Esophagus squamous epithelium (tissue), 5 donors: ENCODE measurements at regions not wholly inside any gene's neighbourhood (a gene's known extent, or its start where the extent isn't known, plus 50 kb on each side); places are given as distances from the start of the nearest gene placed in this dataset.

Experiments used
- DNase-seq: peaks from one replicate; lab custom pipeline; 2025; lab: John Stamatoyannopoulos, UW
- H3K27ac ChIP-seq, 4 donors: fragments of 200-600 bp; sonication (generic); one replicate each; pipeline ENCODE4 v1.5.1; 2016 to 2019; ENCODE audit warnings: mild to moderate bottlenecking in 1 of 4
- H3K27me3 ChIP-seq, 4 donors: fragments of 200-600 bp; sonication (generic); 1 replicate in 3 of 4; 2 replicates in 1 of 4; pipeline versions ENCODE4 v1.5.1 to v1.6.0; 2017 to 2021; ENCODE audit warnings: antibody characterized with exemption in 1 of 4
- H3K36me3 ChIP-seq, 3 donors: fragments of 200-600 bp; sonication (generic); one replicate each; pipeline ENCODE4 v1.5.1; 2016 to 2019
- H3K4me1 ChIP-seq, 3 donors: fragments of 200-600 bp; sonication (generic); one replicate each; pipeline ENCODE4 v1.5.1; 2017 to 2019
- H3K4me3 ChIP-seq, 4 donors: fragments of 200-600 bp; sonication (generic); 1 replicate in 3 of 4; 2 replicates in 1 of 4; pipeline ENCODE4 v1.5.1; 2016 to 2019; ENCODE audit warnings: mild to moderate bottlenecking in 2 of 4, moderate library complexity in 1 of 4
- H3K9me3 ChIP-seq, 3 donors: fragments of 200-600 bp; sonication (generic); one replicate each; pipeline ENCODE4 v1.5.1; 2016 to 2019
- POLR2A ChIP-seq, 4 donors: fragments of 450-650 bp; IDR thresholded peaks; one replicate each; pipeline ENCODE4 v1.6.1; 2017; ENCODE audit warnings: antibody characterized with exemption in 4 of 4, mild to moderate bottlenecking in 4 of 4, moderate library complexity in 3 of 4
- WGBS, 2 donors: methylation state at CpG; one replicate each; pipeline ENCODE4 v1.1.5; 2018; 5-methylcytosine and 5-hydroxymethylcytosine counted together
- intact Hi-C: fragments of 100-400 bp; cut with DNase I; formaldehyde crosslinking; loops from one replicate; pipeline ENCODE4 v1.15.0; 2022
- TF ChIP-seq, protein P1 (sequence below), 6 experiments: fragments of 450-650 bp in 4 of 6; fragments of 200-600 bp in 2 of 6; sonication (generic) in 2 of 6; IDR thresholded peaks; one replicate each; pipeline ENCODE4 v1.5.1; 2016 to 2019; ENCODE audit warnings: antibody characterized with exemption in 6 of 6, mild to moderate bottlenecking in 4 of 6, moderate library complexity in 4 of 6
- donor health status: DM: yes; HTN: yes; CAD: no.

DNA sequence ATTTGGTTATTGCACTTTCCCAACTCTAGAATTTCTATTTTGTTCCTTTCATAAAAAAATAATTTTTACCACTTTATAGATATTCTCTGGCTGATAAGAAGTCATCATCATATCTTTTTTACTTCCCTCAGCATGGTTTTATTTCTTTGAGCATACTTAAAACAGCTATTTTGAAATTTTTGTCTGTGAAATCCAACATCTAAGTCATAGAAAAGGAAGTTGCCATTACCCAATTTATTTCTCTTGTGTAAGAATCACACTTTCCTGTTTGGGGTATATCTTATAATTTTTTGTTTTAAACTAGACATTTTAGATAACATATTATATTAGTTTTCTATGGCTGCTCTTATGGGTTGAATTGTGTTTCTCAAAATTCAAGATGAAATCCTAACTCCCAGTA is 400.2 kb upstream of the OR4E1 start:
- no peak for DNase-seq
- intact Hi-C loops: no loop called here
- no peaks in the 10 kb centered on the region for H3K27me3 ChIP-seq
- H3K9me3 ChIP-seq: no peaks in the 10 kb centered on the region
- H3K27ac ChIP-seq: no peak overlapping the region
- H3K36me3 ChIP-seq: no peaks in the 10 kb centered on the region
- no peak overlapping the region for H3K4me3 ChIP-seq
- H3K4me1 ChIP-seq: peaks cover 0 to 9% (median 0%) of the 10 kb centered on the region in 3 donors
- TF ChIP-seq, protein P1, sequence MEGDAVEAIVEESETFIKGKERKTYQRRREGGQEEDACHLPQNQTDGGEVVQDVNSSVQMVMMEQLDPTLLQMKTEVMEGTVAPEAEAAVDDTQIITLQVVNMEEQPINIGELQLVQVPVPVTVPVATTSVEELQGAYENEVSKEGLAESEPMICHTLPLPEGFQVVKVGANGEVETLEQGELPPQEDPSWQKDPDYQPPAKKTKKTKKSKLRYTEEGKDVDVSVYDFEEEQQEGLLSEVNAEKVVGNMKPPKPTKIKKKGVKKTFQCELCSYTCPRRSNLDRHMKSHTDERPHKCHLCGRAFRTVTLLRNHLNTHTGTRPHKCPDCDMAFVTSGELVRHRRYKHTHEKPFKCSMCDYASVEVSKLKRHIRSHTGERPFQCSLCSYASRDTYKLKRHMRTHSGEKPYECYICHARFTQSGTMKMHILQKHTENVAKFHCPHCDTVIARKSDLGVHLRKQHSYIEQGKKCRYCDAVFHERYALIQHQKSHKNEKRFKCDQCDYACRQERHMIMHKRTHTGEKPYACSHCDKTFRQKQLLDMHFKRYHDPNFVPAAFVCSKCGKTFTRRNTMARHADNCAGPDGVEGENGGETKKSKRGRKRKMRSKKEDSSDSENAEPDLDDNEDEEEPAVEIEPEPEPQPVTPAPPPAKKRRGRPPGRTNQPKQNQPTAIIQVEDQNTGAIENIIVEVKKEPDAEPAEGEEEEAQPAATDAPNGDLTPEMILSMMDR (IDR thresholded peaks at IDR 0.05): no peak
- no peak for TF ChIP-seq POLR2A (IDR thresholded peaks at IDR 0.05)

DNA sequence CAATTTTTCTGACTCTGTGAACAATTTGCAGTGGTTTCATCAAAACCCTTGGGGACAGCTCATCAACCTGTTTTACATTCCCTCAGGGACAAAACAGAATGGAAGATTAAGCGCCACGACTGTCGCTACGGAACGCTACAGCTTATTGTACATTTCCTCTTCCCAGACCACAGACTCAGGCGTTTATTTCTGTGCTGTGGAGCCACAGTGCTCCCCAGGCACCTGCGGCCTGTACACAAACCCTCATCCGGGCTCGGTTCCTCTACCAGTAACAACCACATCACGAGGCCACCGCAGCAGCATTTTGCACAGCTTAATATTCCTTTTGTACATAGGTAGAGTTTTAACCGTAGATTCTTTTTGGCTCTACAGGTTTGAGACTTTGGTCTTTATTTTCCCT is 397.4 kb upstream of the OR4E1 start:
- intact Hi-C loops: no loop called here
- Histone ChIP-seq H3K27ac (peak overlapping the region in 2 of 4 donors; percentile 34 to 37), H3K36me3 (no peaks in the 10 kb centered on the region), H3K4me3 (peak overlapping the region in 2 of 4 donors; percentile 6 to 31), H3K27me3 (no peaks in the 10 kb centered on the region), H3K9me3 (no peaks in the 10 kb centered on the region), H3K4me1 (peaks cover 0 to 9% (median 0%) of the 10 kb centered on the region in 3 donors)
- WGBS, 2 donors: 51 to 69% methylated on average over 12 of the region's 12 CpGs
- TF ChIP-seq, protein P1 (IDR thresholded peaks at IDR 0.05): no peak
- no peak for TF ChIP-seq POLR2A (IDR thresholded peaks at IDR 0.05)
- DNase-seq: no peak

DNA sequence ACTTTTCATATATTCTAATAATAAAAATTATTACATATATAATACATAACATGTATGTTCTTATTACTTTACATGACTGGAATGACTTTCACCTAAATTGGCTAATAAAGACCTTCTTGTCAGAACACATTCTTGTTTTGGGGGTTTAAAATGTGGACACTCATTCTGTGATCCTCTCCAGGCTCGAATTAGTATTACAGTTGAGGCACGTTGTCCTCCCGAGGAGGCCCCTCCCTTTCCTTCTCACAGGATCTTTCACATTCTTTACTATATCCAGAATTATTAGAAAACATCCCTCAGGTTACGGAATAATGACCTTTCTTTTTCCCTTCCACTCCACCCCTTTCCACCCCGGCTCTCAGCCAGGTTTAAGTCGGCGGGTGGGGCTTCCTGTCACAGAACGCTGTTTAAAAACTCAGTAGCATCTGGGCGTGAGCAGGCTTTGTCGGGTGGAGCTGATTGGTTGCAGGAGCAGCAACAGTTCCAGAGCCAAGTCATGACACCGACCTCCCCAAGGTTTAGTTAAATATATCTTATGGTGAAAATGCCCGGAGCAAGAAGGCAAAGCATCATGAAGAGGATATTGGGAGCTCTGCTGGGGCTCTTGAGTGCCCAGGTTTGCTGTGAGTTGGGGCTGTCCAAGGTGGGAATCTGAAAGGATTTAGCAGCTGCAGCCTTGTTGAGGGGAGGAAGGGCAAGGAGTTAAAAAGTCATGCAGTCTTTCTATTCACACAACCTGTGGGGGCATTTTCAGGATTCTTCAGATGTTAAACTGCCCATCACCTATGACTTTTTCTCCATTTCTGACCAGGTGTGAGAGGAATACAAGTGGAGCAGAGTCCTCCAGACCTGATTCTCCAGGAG is 396.7 kb upstream of the OR4E1 start:
- Histone ChIP-seq H3K4me3 (peak overlapping the region in 2 of 4 donors; percentile 6 to 31), H3K27me3 (no peaks in the 10 kb centered on the region), H3K36me3 (no peaks in the 10 kb centered on the region), H3K9me3 (no peaks in the 10 kb centered on the region), H3K27ac (peak overlapping the region in 2 of 4 donors; percentile 34 to 37), H3K4me1 (peaks cover 0 to 9% (median 0%) of the 10 kb centered on the region in 3 donors)
- intact Hi-C loops: no loop called here
- DNase-seq: no peak
- WGBS, 2 donors: 5 to 7% methylated on average over 5 to 12 of the region's 12 CpGs
- TF ChIP-seq, protein P1 (IDR thresholded peaks at IDR 0.05): no peak
- no peak for TF ChIP-seq POLR2A (IDR thresholded peaks at IDR 0.05)

DNA sequence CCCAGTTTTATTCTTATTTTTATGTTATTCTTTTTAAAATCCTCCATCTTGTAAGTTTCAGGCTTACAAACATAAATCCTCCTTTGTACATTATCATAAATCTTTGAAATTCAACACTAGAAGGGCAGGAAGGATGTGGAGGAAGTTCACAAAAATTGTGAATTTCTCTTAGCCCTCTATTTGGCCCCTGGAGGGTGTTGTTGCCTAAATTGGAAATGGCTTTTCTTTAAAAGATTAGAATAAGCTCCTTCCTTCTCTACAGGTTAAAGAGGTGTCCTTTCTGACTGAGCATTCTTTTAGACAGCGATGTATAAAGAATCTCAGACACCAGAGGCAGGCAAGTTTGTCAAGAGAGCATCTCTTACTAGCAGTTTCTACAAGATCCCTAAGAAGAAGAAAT is 391.7 kb upstream of the OR4E1 start:
- Histone ChIP-seq H3K27ac (no peak overlapping the region), H3K4me1 (peaks cover 0 to 3% (median 0%) of the 10 kb centered on the region in 3 donors), H3K4me3 (no peak overlapping the region), H3K36me3 (no peaks in the 10 kb centered on the region), H3K27me3 (no peaks in the 10 kb centered on the region), H3K9me3 (no peaks in the 10 kb centered on the region)
- TF ChIP-seq POLR2A (IDR thresholded peaks at IDR 0.05): no peak
- TF ChIP-seq, protein P1 (IDR thresholded peaks at IDR 0.05): no peak
- no peak for DNase-seq
- intact Hi-C loops: no loop called here
- WGBS, 2 donors: 73% methylated on average over 1 of the region's 1 CpG; no CpG with 5 or more reads in 1 of the 2 donors

DNA sequence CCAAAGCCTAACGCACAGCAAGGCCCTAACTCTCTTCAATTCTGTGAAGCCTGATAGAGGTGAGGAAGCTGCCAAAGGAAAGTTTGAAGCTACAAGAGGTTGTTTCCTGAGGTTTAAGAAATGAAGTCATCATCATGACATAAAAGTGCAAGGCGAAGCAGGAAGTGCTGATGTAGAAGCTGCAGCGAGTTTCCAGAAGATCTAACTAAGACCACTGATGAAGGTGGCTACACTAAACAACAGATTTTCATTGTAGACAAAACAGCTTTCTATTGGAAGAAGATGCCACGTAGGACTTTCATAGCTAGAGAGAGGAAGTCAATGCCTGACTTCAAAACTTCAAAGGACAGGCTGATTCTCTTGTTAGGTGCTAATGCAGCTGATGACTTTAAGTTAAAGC is 385.6 kb upstream of the OR4E1 start:
- no peak overlapping the region for H3K27ac ChIP-seq
- 71 to 86% methylated on average over 4 of the region's 4 CpGs for WGBS, 2 donors
- no peaks in the 10 kb centered on the region for H3K27me3 ChIP-seq
- no peaks in the 10 kb centered on the region for H3K4me1 ChIP-seq
- no peak overlapping the region for H3K4me3 ChIP-seq
- intact Hi-C loops: no loop called here
- H3K36me3 ChIP-seq: no peaks in the 10 kb centered on the region
- TF ChIP-seq, protein P1 (IDR thresholded peaks at IDR 0.05): no peak
- no peak for TF ChIP-seq POLR2A (IDR thresholded peaks at IDR 0.05)
- no peak for DNase-seq
- H3K9me3 ChIP-seq: no peaks in the 10 kb centered on the region
